ENCODE measurements at regions not wholly inside any gene's neighbourhood (a gene's known extent, or its start where the extent isn't known, plus 50 kb on each side); places are given as distances from the start of the nearest gene placed in this dataset.

DNA sequence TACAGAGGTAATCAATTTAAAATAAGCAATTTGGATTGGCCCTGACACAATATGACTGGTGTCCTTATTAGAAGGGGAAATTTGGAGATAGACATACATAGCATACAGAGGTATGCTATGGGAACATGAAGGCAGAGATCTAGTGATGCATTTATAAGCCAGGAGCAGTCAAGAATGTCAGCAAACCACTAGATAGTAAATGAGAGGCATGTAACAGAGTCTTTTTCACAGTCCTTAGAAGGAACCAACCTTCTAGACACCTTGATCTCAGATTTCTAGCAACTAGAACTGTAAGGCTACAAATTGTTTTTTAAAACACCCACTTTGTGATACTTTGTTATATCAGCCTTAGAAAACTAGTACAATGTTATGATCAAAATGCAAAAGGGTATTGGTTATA, 54.3 kb upstream of the CA10 start:
- no peaks in the 10 kb centered on the region for H3K27me3 Mint-ChIP-seq (ENCODE audit: low read depth, unreplicated experiment)
- H3K4me3 Mint-ChIP-seq (ENCODE audit: unreplicated experiment), result no peak overlapping the region
- H3K36me3 Mint-ChIP-seq (ENCODE audit: low read depth, unreplicated experiment), result no peaks in the 10 kb centered on the region

DNA sequence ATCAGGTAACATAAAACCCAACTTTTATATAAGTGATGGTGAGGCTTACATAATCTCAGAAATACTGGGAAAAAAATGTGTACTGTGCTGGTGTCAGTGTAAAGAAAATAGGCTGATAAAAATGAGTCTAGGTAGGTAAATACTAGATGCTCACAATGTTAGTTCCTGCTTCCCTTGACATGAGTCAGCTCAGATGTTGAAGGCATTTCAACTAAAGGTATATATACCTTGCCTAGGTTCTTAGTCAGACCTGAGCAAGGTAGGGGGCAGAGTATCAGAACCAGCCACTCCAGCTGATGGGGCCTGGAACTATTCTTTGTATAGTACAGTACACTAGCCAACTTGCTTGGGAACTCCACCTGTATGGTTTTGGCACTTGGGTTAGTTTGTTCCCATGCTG, 51.0 kb upstream of the CA10 start:
- Histone ChIP-seq H3K9me3 (ENCODE audit: insufficient read depth, low read depth, low read length) (no peaks in the 10 kb centered on the region), H3K79me2 (ENCODE audit: insufficient read depth, low read length) (no peaks in the 10 kb centered on the region), H4K20me1 (ENCODE audit: insufficient read depth, low read length) (no peaks in the 10 kb centered on the region), H3K9ac (ENCODE audit: low read length) (no peak overlapping the region), H3K4me3 (ENCODE audit: insufficient read depth, low read depth, low read length) (no peak overlapping the region), H2AFZ (ENCODE audit: low read depth, low read length) (no peak overlapping the region), H3K27me3 (ENCODE audit: insufficient read depth, low read length) (no peaks in the 10 kb centered on the region), H3K4me1 (ENCODE audit: insufficient read depth, low read length) (no peaks in the 10 kb centered on the region), H3K27ac (ENCODE audit: low read depth, low read length) (no peak overlapping the region), H3K4me2 (ENCODE audit: low read length) (no peak overlapping the region), H3K36me3 (ENCODE audit: insufficient read depth, low read length) (no peaks in the 10 kb centered on the region)
- no peak for TF ChIP-seq EZH2 (IDR thresholded peaks at IDR 0.05; ENCODE audit: insufficient read depth, low read length)
- TF ChIP-seq, protein P1, sequence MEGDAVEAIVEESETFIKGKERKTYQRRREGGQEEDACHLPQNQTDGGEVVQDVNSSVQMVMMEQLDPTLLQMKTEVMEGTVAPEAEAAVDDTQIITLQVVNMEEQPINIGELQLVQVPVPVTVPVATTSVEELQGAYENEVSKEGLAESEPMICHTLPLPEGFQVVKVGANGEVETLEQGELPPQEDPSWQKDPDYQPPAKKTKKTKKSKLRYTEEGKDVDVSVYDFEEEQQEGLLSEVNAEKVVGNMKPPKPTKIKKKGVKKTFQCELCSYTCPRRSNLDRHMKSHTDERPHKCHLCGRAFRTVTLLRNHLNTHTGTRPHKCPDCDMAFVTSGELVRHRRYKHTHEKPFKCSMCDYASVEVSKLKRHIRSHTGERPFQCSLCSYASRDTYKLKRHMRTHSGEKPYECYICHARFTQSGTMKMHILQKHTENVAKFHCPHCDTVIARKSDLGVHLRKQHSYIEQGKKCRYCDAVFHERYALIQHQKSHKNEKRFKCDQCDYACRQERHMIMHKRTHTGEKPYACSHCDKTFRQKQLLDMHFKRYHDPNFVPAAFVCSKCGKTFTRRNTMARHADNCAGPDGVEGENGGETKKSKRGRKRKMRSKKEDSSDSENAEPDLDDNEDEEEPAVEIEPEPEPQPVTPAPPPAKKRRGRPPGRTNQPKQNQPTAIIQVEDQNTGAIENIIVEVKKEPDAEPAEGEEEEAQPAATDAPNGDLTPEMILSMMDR (IDR thresholded peaks at IDR 0.05; ENCODE audit: insufficient read depth, low read depth, low read length), result no peak
- Mint-ChIP-seq H3K4me1 (ENCODE audit: low read depth, unreplicated experiment) (peaks cover 2% of the 10 kb centered on the region), H3K4me3 (ENCODE audit: unreplicated experiment) (no peak overlapping the region), H3K27ac (ENCODE audit: unreplicated experiment) (no peak overlapping the region), H3K27me3 (ENCODE audit: low read depth, unreplicated experiment) (peaks cover under 1% of the 10 kb centered on the region), H3K36me3 (ENCODE audit: low read depth, unreplicated experiment) (no peaks in the 10 kb centered on the region), H3K9me3 (ENCODE audit: unreplicated experiment) (no peaks in the 10 kb centered on the region)
- no peak for DNase-seq (ENCODE audit: low read depth)
- FAIRE-seq, result no peak

More for the DNA sequence above, 54.3 kb upstream of the CA10 start:
- TF ChIP-seq EZH2 (IDR thresholded peaks at IDR 0.05; ENCODE audit: insufficient read depth, low read length), result no peak
- TF ChIP-seq, protein P1 (IDR thresholded peaks at IDR 0.05; ENCODE audit: insufficient read depth, low read depth, low read length), result no peak
- Histone ChIP-seq H2AFZ (ENCODE audit: low read depth, low read length) (no peak overlapping the region), H3K9ac (ENCODE audit: low read length) (no peak overlapping the region), H3K27me3 (ENCODE audit: insufficient read depth, low read length) (no peaks in the 10 kb centered on the region), H4K20me1 (ENCODE audit: insufficient read depth, low read length) (no peaks in the 10 kb centered on the region), H3K79me2 (ENCODE audit: insufficient read depth, low read length) (no peaks in the 10 kb centered on the region), H3K9me3 (ENCODE audit: insufficient read depth, low read depth, low read length) (no peaks in the 10 kb centered on the region), H3K27ac (ENCODE audit: low read depth, low read length) (no peak overlapping the region), H3K4me1 (ENCODE audit: insufficient read depth, low read length) (no peaks in the 10 kb centered on the region), H3K4me3 (ENCODE audit: insufficient read depth, low read depth, low read length) (no peak overlapping the region), H3K36me3 (ENCODE audit: insufficient read depth, low read length) (no peaks in the 10 kb centered on the region), H3K4me2 (ENCODE audit: low read length) (no peak overlapping the region)
- FAIRE-seq (no peak), DNase-seq (ENCODE audit: low read depth) (no peak)
- Mint-ChIP-seq H3K27ac (ENCODE audit: unreplicated experiment) (no peak overlapping the region), H3K9me3 (ENCODE audit: unreplicated experiment) (no peaks in the 10 kb centered on the region), H3K4me1 (ENCODE audit: low read depth, unreplicated experiment) (peaks cover 2% of the 10 kb centered on the region)

Data from astrocyte (in vitro differentiated cells and primary cell).